NAMALWA (cell line): ENCODE measurements at regions not wholly inside any gene's neighbourhood (a gene's known extent, or its start where the extent isn't known, plus 50 kb on each side); places are given as distances from the start of the nearest gene placed in this dataset.

Experiments
- DNase-seq: peaks from one replicate; pipeline ENCODE4 v3.0.0-alpha.2; 2015; ENCODE audit warnings: low spot score

GRCh38 chr1:34270181-34270580 lies 93.5 kb downstream of the C1orf94 start:
- no peak for DNase-seq

DNA sequence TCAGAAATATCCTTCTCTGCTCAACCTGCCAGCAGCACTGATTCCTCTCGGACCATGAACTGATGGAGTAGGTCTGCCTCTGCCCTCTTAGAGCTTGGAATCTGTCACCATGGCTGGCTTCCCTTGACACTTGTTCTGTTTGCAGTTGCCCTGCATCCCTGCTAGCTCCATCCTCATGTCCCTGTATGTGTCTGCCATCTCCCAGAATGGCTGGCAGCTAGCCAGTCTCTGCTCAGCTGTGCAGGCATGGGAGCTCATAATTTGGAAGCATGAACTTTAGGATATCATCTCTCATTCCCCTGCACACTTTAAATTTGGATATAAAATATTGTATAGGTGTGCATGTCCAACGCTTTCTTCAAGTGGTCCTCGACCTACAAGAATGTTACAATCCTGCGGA lies 95.4 kb downstream of the C1orf94 start:
- DNase-seq: no peak

DNA sequence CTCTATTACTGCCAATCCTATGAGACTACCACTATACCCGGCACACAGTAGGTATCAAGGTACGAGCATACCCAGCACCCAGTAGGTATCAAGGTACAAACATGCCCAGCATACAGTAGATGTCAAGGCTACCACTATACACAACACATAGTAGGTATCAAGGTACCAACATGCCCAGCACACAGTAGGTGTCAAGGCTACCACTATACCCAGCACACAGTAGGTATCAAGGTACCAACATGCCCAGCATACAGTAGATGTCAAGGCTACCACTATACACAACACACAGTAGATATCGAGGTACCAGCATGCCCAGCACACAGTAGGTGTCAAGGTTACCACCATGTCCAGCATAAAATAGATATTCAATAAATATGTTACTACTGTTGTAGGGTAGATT lies 98.4 kb downstream of the C1orf94 start:
- no peak for DNase-seq

GRCh38 chr1:34276606-34277005 lies 99.9 kb downstream of the C1orf94 start:
- DNase-seq: no peak

GRCh38 chr1:34277150-34277549 lies 100.4 kb downstream of the C1orf94 start:
- no peak for DNase-seq

GRCh38 chr1:34278211-34278610 lies 101.5 kb downstream of the C1orf94 start:
- no peak for DNase-seq

DNA sequence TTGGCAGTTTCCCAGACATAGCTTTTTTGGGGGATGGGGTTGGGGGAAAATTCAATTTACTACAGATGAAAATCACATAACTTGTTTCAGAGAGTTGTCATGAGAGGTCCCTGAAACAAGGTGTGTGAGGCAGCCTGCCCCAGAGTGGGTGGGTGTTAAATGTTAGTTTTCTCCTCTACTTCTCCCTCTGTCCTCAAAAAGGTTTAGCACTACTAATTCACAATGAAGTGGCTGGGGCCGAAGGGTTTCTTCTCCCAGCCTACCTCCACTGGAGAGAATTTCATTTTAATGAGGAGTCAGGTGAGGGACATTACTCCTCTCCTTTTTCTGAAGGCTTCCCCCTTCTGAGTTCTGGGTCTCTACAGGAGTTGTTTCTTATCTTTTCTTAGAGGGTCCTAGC lies 103.3 kb downstream of the C1orf94 start:
- no peak for DNase-seq

DNA sequence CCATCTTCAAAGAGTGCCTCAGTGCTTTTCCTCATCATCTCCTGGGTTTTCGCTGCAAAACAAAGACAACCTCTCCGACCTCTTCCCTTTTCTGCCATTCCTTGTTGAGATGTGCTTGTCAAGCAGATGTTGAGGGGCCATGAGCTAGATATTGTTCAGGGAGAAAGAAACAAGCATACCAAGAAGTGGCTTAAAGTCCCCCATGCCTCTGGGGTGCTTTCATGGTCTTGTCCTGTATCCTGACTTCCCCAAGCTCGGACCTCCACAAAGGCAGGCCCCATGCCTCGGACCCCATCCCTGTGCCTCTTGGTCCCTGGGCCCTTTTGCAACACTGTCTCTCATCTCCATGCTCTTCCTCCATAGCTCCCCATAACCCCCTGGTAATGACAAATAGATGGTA lies 103.8 kb downstream of the C1orf94 start:
- no peak for DNase-seq

- DNase-seq: no peak
Observed at GRCh38 chr1:34283142-34283541, 106.4 kb downstream of the C1orf94 start.

GRCh38 chr1:34286511-34286910 lies 109.8 kb downstream of the C1orf94 start:
- DNase-seq: no peak

DNA sequence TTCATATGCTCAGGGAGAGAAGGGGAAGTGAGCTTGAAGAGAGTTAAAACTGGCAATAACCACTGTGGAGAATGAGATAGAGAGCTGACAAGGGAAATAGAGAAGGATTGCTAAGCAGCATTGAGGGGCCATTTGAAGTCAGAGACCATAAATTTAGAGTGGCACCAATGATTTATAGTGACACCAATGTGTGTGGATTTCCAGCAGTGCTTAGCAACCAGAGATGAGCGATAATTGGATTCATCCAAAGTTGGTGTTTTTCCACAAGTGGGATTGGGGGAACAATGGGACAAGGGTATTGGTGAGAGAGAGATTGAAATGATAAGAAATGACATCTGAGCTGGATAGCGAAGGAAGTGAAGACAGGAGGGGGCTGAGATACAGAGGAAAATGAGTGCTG lies 114.1 kb downstream of the C1orf94 start:
- DNase-seq: no peak

DNA sequence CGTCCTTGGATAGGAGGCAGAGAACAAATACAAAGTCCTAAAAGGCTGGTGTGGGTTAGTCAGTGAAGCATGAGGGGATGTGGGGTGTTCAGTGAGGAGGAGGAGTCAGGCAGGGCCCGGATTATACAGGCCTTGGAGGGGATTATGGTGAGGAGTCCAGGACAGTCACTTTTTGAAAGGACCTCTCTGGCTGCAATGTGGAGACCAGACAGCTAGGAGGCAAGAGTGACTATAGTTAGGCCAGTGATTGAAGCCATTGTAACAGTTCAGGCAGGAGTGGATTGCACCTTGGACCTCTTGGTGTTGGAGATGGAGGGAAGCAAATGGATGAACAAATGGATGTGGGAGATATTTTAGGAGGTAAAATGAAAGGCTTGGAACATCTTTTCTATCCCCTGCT lies 115.8 kb downstream of the C1orf94 start:
- no peak for DNase-seq

GRCh38 chr1:34296059-34296458 lies 119.4 kb downstream of the C1orf94 start:
- DNase-seq: no peak

DNA sequence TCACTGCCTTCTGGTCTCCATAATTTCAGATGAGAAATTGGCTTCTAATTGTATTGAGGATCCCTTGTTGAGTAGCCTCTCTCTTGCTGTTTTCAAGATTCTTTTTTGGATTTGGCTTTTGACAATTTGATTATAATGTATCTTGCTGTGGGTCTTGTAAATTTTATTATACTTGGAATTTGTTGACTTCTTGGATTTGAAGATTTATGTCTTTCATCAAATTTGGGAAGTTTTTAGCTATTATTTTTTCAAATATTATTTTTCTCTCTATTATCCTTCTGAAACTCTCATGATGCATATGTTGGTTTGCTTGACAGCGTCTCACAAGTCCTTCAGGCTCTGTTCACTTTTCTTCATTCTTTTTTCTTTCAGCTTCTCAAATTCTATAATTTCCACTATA lies 126.1 kb downstream of the C1orf94 start:
- no peak for DNase-seq

DNA sequence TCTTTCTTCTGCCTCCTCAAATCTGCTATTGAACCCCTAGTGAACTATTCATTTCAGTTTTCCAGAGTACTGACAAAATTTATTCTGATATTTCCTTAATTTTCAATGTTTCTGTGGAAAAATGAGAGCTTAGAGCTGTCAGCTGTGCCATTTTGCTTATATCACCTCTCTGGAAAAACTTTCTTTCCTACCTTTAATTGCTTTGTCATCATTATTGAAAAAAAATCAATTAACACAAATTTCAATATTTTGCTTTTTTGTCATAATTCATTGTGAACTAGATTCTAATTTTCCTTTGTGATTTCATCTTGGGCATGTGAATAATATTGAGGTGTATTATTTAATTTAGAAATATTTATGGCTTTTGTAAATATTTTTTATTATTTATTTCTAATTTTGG lies 126.5 kb downstream of the C1orf94 start:
- DNase-seq: no peak

DNA sequence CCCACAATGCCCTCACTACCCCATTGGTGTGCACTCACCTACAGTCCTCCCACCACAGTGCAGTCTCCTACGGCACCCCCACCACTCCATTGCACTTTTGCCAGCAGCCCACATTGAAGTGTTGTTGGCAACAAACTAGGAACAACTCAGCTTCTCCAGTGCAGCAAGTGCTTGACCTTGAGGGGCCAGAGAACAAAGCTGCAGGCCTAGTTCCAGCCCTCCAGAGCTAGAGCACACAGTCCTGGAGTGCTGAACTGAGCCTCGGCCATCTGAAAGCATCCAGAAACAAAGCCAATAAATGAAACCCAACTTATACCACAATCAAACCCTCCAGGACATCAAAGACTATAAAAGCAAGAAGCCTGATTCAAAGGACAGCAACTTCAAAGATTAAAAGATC lies 129.9 kb downstream of the C1orf94 start:
- DNase-seq: no peak

DNA sequence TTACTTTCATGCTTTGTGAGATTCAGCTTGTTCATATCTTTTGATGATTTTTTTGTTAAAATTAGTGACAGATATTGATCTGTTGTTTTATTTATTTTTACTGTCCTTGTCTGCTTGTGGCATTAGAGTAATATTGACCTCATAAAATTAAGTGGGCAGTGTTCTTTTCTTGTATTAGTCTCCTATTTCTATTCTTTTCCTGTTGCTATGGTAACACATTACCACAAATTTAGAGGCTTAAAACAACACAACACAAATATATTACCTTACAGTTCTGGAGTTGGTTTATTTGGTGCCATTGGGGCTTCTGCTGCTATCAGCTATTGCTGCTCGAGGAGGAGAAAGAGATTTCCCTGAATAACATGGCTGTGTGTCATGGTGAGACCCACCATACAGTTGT lies 135.7 kb downstream of the C1orf94 start:
- no peak for DNase-seq

- DNase-seq: no peak
Observed at GRCh38 chr1:34315974-34316373, 139.3 kb downstream of the C1orf94 start.

- no peak for DNase-seq
Observed at GRCh38 chr1:34316773-34317172, 140.1 kb downstream of the C1orf94 start.

DNA sequence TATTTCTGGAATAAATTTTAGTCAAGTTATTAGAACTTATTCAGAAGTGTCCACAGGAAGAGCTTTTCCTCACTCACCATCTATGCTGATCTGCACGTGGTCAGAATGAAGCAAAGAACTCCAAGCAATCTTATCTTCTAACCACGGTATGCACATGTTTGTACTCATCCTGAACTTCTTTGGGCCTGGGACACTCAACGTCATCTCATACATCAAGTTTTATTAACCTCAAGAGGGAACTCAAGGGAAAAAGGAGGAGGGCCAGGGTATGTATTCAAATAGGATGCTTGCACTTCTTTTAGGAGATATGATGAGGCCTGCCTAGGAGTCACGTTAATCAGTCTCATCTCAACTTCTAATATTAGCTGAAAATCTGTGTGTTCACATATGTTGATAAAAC lies 142.5 kb downstream of the C1orf94 start:
- no peak for DNase-seq

DNA sequence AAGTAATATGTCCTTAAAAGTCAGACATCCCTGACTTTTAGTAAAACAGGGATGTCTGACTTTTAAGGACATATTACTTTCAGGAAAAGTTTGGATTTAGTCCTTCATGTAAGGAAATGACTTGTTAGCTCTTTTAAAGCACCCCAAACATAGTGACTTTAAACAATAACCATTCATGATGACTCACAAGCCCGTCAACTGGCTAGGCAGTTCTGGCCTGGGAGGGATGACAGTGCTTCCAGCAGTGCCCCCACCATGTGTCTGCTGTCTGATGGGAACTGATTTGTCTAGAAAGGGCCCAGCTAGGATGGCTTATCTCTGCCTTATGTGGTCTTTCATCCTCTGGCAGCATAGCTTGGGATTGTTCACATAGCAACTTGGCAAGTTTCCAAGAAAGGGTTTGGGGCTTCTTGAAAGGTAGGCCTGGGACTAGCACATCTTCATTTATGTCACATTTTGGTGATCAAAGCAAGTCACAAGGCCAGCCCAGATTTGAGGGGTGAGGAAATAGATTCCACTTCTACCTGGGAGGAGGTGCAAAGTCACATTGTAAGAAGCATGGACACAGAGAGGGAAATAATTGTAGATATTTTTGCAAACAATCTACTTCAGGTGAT lies 143.5 kb downstream of the C1orf94 start:
- DNase-seq: no peak

DNA sequence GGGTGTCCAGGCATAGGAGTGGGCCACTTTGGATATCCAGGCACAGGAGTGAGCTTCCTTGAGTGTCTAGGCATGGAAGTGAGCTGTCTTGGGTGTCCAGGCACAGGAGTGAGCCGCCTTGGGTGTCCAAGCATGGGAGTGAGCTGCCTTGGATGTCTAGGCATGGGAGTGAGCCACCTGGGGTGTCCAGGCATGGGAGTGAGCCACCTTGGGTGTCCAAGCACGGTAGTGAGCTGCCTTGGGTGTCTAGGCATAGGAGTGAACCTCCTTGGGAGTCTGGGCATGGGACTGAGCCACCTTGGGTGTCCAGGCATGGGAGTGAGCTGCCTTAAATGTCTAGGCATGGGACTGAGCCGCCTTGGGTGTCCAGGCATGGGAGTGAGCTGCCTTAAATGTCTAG lies 146.3 kb downstream of the C1orf94 start:
- DNase-seq: no peak

DNA sequence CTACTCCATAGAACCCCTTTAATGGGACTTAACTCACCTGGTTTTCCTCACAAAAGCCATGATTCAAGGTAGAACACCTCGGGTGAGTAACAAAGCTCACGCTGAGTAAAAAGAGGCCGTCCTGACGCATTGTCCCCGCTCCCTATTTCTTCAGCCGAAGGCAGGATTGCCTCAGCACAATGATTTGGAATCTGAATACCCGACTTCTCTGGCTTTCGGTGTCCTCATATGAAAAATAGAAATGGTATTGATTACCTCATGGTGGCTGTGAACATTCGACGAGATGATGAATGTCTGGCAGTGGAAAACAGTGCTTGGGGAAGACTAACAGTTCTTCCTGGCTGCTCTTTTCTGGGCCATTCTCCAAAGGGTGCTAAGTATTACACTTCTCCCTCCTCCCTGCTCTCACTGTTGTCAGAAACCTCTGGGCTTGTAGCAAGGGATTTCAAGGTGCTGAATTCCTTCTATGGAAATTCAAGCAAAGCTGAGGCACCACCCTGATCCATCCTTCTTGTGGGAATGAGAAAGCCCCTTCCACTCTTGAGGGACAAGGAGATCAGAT lies 148.3 kb downstream of the C1orf94 start:
- DNase-seq: no peak

GRCh38 chr1:34328281-34328799 lies 151.6 kb downstream of the C1orf94 start:
- no peak for DNase-seq
